Chondrocyte (in vitro differentiated cells): ENCODE measurements at regions not wholly inside any gene's neighbourhood (a gene's known extent, or its start where the extent isn't known, plus 50 kb on each side); places are given as distances from the start of the nearest gene placed in this dataset.

Source experiments
- DNase-seq: peaks from one replicate; pipeline ENCODE4 v3.0.0; 2021; ENCODE audit warnings: mixed read lengths, low spot score
- H3K27ac Mint-ChIP-seq: one replicate; pipeline ENCODE4 v1.8.0; 2021; ENCODE audit warnings: mild to moderate bottlenecking, moderate library complexity, mixed read lengths; ENCODE audit not compliant: unreplicated experiment
- H3K27me3 Mint-ChIP-seq: 2 replicates; pipeline ENCODE4 v1.8.0; 2021; ENCODE audit warnings: low read depth, mixed read lengths
- H3K36me3 Mint-ChIP-seq: 2 replicates; pipeline ENCODE4 v1.8.0; 2021; ENCODE audit warnings: low read depth, mixed read lengths
- H3K4me1 Mint-ChIP-seq: 2 replicates; pipeline ENCODE4 v1.8.0; 2021; ENCODE audit warnings: low read depth, mild to moderate bottlenecking, mixed read lengths
- H3K4me3 Mint-ChIP-seq: one replicate; pipeline ENCODE4 v1.8.0; 2021; ENCODE audit warnings: mild to moderate bottlenecking, moderate library complexity, mixed read lengths; ENCODE audit not compliant: unreplicated experiment
- H3K9me3 Mint-ChIP-seq: 2 replicates; pipeline ENCODE4 v1.8.0; 2021; ENCODE audit warnings: low read depth, mixed read lengths
- CTCF ChIP-seq: fragments of 200-600 bp; sonication (generic); IDR thresholded peaks from 2 replicates; pipeline ENCODE4 v1.5.0; 2021; ENCODE audit warnings: antibody characterized with exemption, mild to moderate bottlenecking, moderate library complexity

DNA sequence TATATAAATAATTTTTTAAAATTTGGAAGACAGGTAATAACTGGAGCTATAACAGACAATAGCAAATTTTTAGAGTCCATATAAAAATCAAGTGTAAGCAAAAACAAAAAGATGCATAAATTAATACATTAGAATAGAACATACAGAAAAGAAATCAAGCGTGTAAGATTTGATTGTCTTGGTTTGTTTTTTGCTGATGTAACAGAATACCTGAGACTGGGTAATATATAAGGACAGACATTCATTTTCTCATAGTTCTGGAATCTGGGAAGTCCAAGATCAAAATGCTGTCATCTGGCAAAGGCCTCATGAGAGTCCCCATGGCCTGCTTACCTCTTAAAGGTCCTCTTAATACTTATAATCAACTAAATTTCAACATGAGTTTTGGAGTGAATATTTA, 1010.1 kb downstream of the CDH18 start:
- no peak overlapping the region for H3K4me3 Mint-ChIP-seq
- H3K4me1 Mint-ChIP-seq = no peaks in the 10 kb centered on the region
- no peak overlapping the region for H3K27ac Mint-ChIP-seq
- no peak for DNase-seq
- no peaks in the 10 kb centered on the region for H3K27me3 Mint-ChIP-seq
- TF ChIP-seq CTCF = no peak
- peaks cover 12% of the 10 kb centered on the region for H3K9me3 Mint-ChIP-seq
- no peaks in the 10 kb centered on the region for H3K36me3 Mint-ChIP-seq

DNA sequence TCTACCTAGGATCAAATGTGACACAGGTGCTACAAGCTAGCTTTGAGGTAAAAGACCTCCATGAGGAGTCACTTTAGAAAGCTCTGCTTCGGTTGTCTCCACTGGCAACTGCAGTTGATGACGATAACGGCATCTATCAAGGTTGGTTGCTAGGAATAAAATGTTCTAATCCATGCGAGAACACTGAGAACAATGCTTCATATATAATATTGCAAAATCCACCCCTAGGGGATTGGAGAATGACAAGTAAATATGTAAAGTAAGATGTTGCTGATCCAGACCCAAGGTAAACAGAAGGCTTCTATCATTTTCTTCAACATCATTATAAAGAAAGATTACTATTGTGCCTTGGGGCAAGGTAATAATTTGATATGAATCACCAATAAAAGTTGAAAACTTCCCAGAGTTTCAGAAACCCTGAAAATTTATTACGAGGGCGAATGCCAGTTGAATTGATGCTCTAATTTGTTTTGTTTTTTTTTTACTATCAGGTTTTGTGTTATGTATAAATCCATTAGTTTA, 1003.4 kb downstream of the CDH18 start:
- no peaks in the 10 kb centered on the region for H3K27me3 Mint-ChIP-seq
- no peaks in the 10 kb centered on the region for H3K4me1 Mint-ChIP-seq
- H3K4me3 Mint-ChIP-seq = no peak overlapping the region
- no peak overlapping the region for H3K27ac Mint-ChIP-seq
- DNase-seq = no peak
- no peak for TF ChIP-seq CTCF
- peaks cover 13% of the 10 kb centered on the region for H3K9me3 Mint-ChIP-seq
- no peaks in the 10 kb centered on the region for H3K36me3 Mint-ChIP-seq

DNA sequence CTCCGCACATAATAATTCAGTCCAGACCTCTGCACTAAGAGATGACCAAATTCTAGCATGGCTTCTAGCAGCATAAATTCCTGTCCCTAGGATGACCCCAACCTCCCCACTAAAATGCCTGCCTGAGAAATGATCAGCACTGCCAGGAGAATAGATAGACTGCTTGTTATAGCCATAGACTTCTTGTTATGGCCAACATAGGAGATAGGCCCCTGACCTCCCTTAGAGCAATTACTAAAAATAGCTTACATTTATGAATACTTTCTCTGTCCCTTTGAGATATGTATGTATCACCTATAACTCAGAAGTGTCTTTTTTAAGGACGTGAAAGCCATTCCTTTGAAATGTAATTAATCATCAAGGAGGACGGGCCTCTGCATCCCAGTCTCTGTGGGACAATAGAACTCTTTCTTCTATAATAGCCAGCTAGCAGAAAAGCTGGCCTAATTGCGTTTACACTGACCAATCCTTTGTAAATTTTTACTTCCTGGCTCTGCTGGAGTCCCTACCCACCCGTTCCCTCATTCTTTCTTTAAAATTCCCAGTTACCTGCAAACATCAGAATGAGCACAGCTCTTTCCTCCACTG, 1002.7 kb downstream of the CDH18 start:
- Mint-ChIP-seq H3K27ac (no peak overlapping the region), H3K9me3 (peaks cover 12% of the 10 kb centered on the region), H3K36me3 (no peaks in the 10 kb centered on the region), H3K4me3 (no peak overlapping the region), H3K27me3 (no peaks in the 10 kb centered on the region), H3K4me1 (no peaks in the 10 kb centered on the region)
- no peak for DNase-seq
- TF ChIP-seq CTCF = no peak

DNA sequence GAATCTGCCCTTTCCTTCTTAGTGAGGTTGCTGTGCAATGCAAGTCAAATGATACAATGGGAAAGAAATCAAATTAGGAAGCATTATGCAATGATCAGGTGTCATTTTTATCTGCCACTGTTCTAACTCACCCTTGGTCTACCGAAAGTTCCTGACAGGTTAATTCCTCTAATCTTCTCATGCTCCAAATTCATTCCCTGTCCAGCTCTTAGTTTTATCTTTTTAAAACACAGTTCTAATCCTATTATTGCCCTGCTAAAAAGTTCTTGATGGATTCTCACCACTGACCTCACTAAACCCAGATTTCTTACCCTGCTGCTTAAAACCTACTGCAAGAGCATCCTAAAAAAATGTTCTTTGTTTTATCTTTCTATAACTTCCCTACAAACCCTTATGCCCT, 1000.9 kb downstream of the CDH18 start:
- DNase-seq = no peak
- Mint-ChIP-seq H3K27me3 (peaks cover 4% of the 10 kb centered on the region), H3K36me3 (no peaks in the 10 kb centered on the region), H3K27ac (no peak overlapping the region), H3K4me3 (no peak overlapping the region), H3K9me3 (peaks cover 10% of the 10 kb centered on the region), H3K4me1 (no peaks in the 10 kb centered on the region)
- no peak for TF ChIP-seq CTCF

DNA sequence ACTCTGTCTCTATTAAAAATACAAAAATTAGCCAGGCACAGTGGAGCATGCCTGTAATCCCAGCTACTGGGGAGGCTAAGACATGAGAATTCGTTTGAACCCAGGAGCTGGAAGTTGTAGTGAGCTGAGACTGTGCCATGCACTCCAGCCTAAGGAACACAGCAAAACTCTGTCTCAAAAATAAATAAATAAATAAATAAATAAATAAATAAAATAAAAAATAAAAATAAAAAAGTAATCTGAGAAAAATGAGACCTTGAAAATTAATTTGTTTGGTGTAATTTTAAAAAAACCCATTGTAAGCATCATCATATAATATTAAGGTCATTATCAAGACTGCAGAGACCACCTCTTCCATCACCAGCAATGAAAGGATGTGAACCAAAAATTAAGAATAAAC, 997.1 kb downstream of the CDH18 start:
- H3K9me3 Mint-ChIP-seq = no peaks in the 10 kb centered on the region
- H3K4me1 Mint-ChIP-seq = no peaks in the 10 kb centered on the region
- no peak overlapping the region for H3K4me3 Mint-ChIP-seq
- H3K27me3 Mint-ChIP-seq = peaks cover 4% of the 10 kb centered on the region
- DNase-seq = no peak
- no peak for TF ChIP-seq CTCF
- no peak overlapping the region for H3K27ac Mint-ChIP-seq
- no peaks in the 10 kb centered on the region for H3K36me3 Mint-ChIP-seq
